HepG2 (cell line): ENCODE measurements at regions not wholly inside any gene's neighbourhood (a gene's known extent, or its start where the extent isn't known, plus 50 kb on each side); places are given as distances from the start of the nearest gene placed in this dataset.

Experiments used
- ATAC-seq: fragments of 200-7000 bp; cut with Tn5 transposase; 3 replicates; pipeline ENCODE4 v1.9.1; 2020; ENCODE audit warnings: mild to moderate bottlenecking, moderate library complexity
- BruUV-seq: library from RNA; stranded (reverse); fragments of 400-500 nt; replicated peaks from 2 replicates; lab custom pipeline; 2021; lab: Mats Ljungman, UMichigan
- CTCF ChIA-PET: fragments of 300-600 bp; formaldehyde crosslinking; extraction: SDS; loops from one replicate; lab custom pipeline; 2021; ENCODE audit warnings: low total read pairs, inconsistent platforms, low intra/inter-chr PET ratio; lab: Yijun Ruan, JAX
- POLR2A ChIA-PET: fragments of 350-600 bp; sonication (Branson Sonifier 250); formaldehyde crosslinking; loops from one replicate; lab custom pipeline; 2020; ENCODE audit warnings: antibody characterized with exemption, inconsistent platforms; lab: Yijun Ruan, JAX
- DNase-seq: peaks from one replicate; pipeline ENCODE4 v3.0.0-alpha.2; 2015; ENCODE audit warnings: low spot score
- FAIRE-seq: peaks from 3 replicates; lab custom pipeline; 2011; peaks lifted over from hg19 to GRCh38; lab: Jason Lieb, UNC
- H2AFZ ChIP-seq: one replicate; pipeline ENCODE4 v1.6.1; 2011; ENCODE audit warnings: low read length, inconsistent platforms
- H3K27ac ChIP-seq: fragments of 300-600 bp; 3 replicates; pipeline ENCODE4 v1.8.0; 2011; ENCODE audit warnings: mixed run types, mild to moderate bottlenecking, mixed read lengths, low read length, inconsistent platforms; ENCODE audit not compliant: insufficient read depth; ENCODE audit errors: extremely low read length
- H3K27me3 ChIP-seq, 2 experiments: fragments of 200-600 bp in 1 of 2; 2 replicates in 1 of 2; 3 replicates in 1 of 2; pipeline versions ENCODE4 v1.6.0 to v1.8.0; 2011; ENCODE audit warnings: low read length in 2 of 2, mild to moderate bottlenecking in 2 of 2, moderate library complexity in 2 of 2, inconsistent platforms in 1 of 2; ENCODE audit not compliant: insufficient read depth in 2 of 2, control insufficient read depth in 1 of 2
- H3K36me3 ChIP-seq, 2 experiments: fragments of 200-600 bp in 1 of 2; replicated peaks in 1 of 2; 2 replicates in 1 of 2; 3 replicates in 1 of 2; pipeline versions ENCODE4 v1.5.1 to v1.8.0; 2011; ENCODE audit warnings: low read length in 2 of 2, inconsistent platforms in 1 of 2; ENCODE audit not compliant: insufficient read depth in 2 of 2, control insufficient read depth in 1 of 2
- H3K4me1 ChIP-seq: 2 replicates; pipeline ENCODE4 v1.5.1; 2012; ENCODE audit warnings: low read length, inconsistent platforms; ENCODE audit not compliant: insufficient read depth
- H3K4me2 ChIP-seq: 2 replicates; pipeline ENCODE4 v1.6.0; 2011; ENCODE audit warnings: low read depth, low read length, inconsistent platforms
- H3K4me3 ChIP-seq, 3 experiments: fragments of 200-600 bp in 1 of 3; sonication (generic), shearing (Covaris generic) in 1 of 3; replicated peaks in 1 of 3; 2 replicates each; pipeline ENCODE4 v1.5.1; 2011 to 2016; ENCODE audit warnings: low read length in 3 of 3, inconsistent platforms in 2 of 3, low read depth in 2 of 3, mild to moderate bottlenecking in 2 of 3, control low read depth in 1 of 3, mixed read lengths in 1 of 3; ENCODE audit not compliant: insufficient read depth in 1 of 3
- H3K79me2 ChIP-seq: one replicate; pipeline ENCODE4 v1.6.1; 2011; ENCODE audit warnings: low read length, inconsistent platforms; ENCODE audit not compliant: insufficient read depth
- H3K9ac ChIP-seq: 2 replicates; pipeline ENCODE4 v1.6.0; 2011; ENCODE audit warnings: mild to moderate bottlenecking, low read depth, low read length, inconsistent platforms; ENCODE audit not compliant: insufficient read depth
- H3K9me3 ChIP-seq: 2 replicates; pipeline ENCODE4 v1.5.1; 2012; ENCODE audit warnings: mild to moderate bottlenecking, low read length
- H4K20me1 ChIP-seq: 2 replicates; pipeline ENCODE4 v1.6.0; 2011; ENCODE audit warnings: inconsistent platforms, mild to moderate bottlenecking, low read length, moderate library complexity; ENCODE audit not compliant: insufficient read depth
- CENPBD1 ChIP-seq: sonication (generic); formaldehyde crosslinking; IDR thresholded peaks from 2 replicates; pipeline ENCODE4 v1.8.0; 2022; ENCODE audit warnings: missing genetic modification reagents, low read depth, mild to moderate bottlenecking, borderline replicate concordance
- CHD2 ChIP-seq: IDR thresholded peaks from 2 replicates; pipeline ENCODE4 v1.6.1; 2011; ENCODE audit warnings: low read depth, low read length, improper control_type of control experiment
- CREM ChIP-seq, 2 experiments: sonication (generic) in 1 of 2; formaldehyde crosslinking in 1 of 2; IDR thresholded peaks; 2 replicates each; pipeline versions ENCODE4 v1.4.0 to v1.6.1; 2016 to 2020; ENCODE audit warnings: antibody characterized with exemption in 1 of 2, mild to moderate bottlenecking in 1 of 2, missing genetic modification reagents in 1 of 2
- CSRNP1 ChIP-seq: sonication (generic); formaldehyde crosslinking; IDR thresholded peaks from 2 replicates; pipeline ENCODE4 v1.8.1; 2023; ENCODE audit warnings: mild to moderate bottlenecking, missing genetic modification reagents
- DR1 ChIP-seq: sonication (generic); formaldehyde crosslinking; IDR thresholded peaks from 2 replicates; pipeline ENCODE4 v1.8.0; 2021; ENCODE audit warnings: mild to moderate bottlenecking, missing genetic modification reagents, inconsistent platforms
- HMGA1 ChIP-seq: sonication (generic); formaldehyde crosslinking; conservative IDR thresholded peaks from 2 replicates; pipeline ENCODE4 v1.4.0; 2020; ENCODE audit warnings: missing genetic modification reagents
- MAFF ChIP-seq: IDR thresholded peaks from 2 replicates; pipeline ENCODE4 v1.6.1; 2011; ENCODE audit warnings: low read depth, low read length, improper control_type of control experiment
- NR0B2 ChIP-seq: sonication (generic); formaldehyde crosslinking; IDR thresholded peaks from 2 replicates; pipeline ENCODE4 v1.4.0; 2020; ENCODE audit warnings: mild to moderate bottlenecking, missing genetic modification reagents
- PRMT3 ChIP-seq: sonication (generic); formaldehyde crosslinking; IDR thresholded peaks from 2 replicates; pipeline ENCODE4 v1.8.1; 2022; ENCODE audit warnings: low read depth, mild to moderate bottlenecking, moderate library complexity, missing genetic modification reagents, borderline replicate concordance
- SRY ChIP-seq: sonication (generic); formaldehyde crosslinking; IDR thresholded peaks from 2 replicates; pipeline ENCODE4 v1.8.0; 2022; ENCODE audit warnings: mild to moderate bottlenecking, missing genetic modification reagents
- ZBTB49 ChIP-seq: sonication (generic); formaldehyde crosslinking; IDR thresholded peaks from 2 replicates; pipeline ENCODE4 v1.4.0; 2020; ENCODE audit warnings: missing genetic modification reagents, borderline replicate concordance
- ZNF225 ChIP-seq: sonication (generic); formaldehyde crosslinking; IDR thresholded peaks from 2 replicates; pipeline ENCODE4 v1.4.0; 2020; ENCODE audit warnings: mild to moderate bottlenecking, missing genetic modification reagents
- ZNF253 ChIP-seq: sonication (generic); formaldehyde crosslinking; IDR thresholded peaks from 2 replicates; pipeline ENCODE4 v1.8.0; 2022; ENCODE audit warnings: mild to moderate bottlenecking, missing genetic modification reagents, borderline replicate concordance
- ZNF30 ChIP-seq: sonication (generic); formaldehyde crosslinking; IDR thresholded peaks from 2 replicates; pipeline ENCODE4 v1.5.0; 2020; ENCODE audit warnings: mild to moderate bottlenecking, missing genetic modification reagents
- ZNF326 ChIP-seq: sonication (generic); formaldehyde crosslinking; IDR thresholded peaks from 2 replicates; pipeline ENCODE4 v1.4.0; 2020; ENCODE audit warnings: missing genetic modification reagents, borderline replicate concordance
- ZNF451 ChIP-seq: sonication (generic); formaldehyde crosslinking; IDR thresholded peaks from 2 replicates; pipeline ENCODE4 v1.5.0; 2020; ENCODE audit warnings: mild to moderate bottlenecking, missing genetic modification reagents
- ZNF510 ChIP-seq: sonication (generic); formaldehyde crosslinking; IDR thresholded peaks from 2 replicates; pipeline ENCODE4 v1.4.0; 2020; ENCODE audit warnings: low read depth, mild to moderate bottlenecking, missing genetic modification reagents
- ZNF83 ChIP-seq: sonication (generic); formaldehyde crosslinking; IDR thresholded peaks from 2 replicates; pipeline ENCODE4 v1.4.0; 2020; ENCODE audit warnings: missing genetic modification reagents, mild to moderate bottlenecking, borderline replicate concordance
- WGBS: methylation state at CpG from one replicate; pipeline ENCODE4 v1.1.6; 2017; ENCODE audit warnings: low lambda C conversion rate; 5-methylcytosine and 5-hydroxymethylcytosine counted together
- in situ Hi-C: cut with HindIII; loops from 2 replicates; pipeline ENCODE4 v1.10.0; 2017; ENCODE audit warnings: low pct_unique_long_range_greater_than_20kb; ENCODE audit not compliant: extremely low pct_ligation_motif_present
- intact Hi-C: fragments of 100-400 bp; cut with micrococcal nuclease; formaldehyde crosslinking; loops from one replicate; pipeline ENCODE4 v1.10.0; 2022; ENCODE audit not compliant: unreplicated experiment
- TF ChIP-seq, protein P1 (sequence below): sonication (generic); formaldehyde crosslinking; IDR thresholded peaks from 2 replicates; pipeline ENCODE4 v1.5.0; 2020; ENCODE audit warnings: missing genetic modification reagents, mild to moderate bottlenecking, borderline replicate concordance

- no peak overlapping the region for H3K4me2 ChIP-seq
- no peaks in the 10 kb centered on the region for H4K20me1 ChIP-seq
- in situ Hi-C loops (no loop called here), intact Hi-C loops (no loop called here)
- H3K4me3 ChIP-seq = no peak overlapping the region
- DNase-seq (no peak), FAIRE-seq (no peak), ATAC-seq (no peak)
- 2% methylated on average over 2 of the region's 2 CpGs for WGBS
- no peak overlapping the region for H2AFZ ChIP-seq
- ChIA-PET CTCF (no interaction called here), POLR2A (no interaction called here)
- H3K9me3 ChIP-seq = peaks cover 70% of the 10 kb centered on the region
- H3K4me1 ChIP-seq = no peaks in the 10 kb centered on the region
- H3K27me3 ChIP-seq = no peaks in the 10 kb centered on the region
- no TSS peak for BruUV-seq
- no peaks in the 10 kb centered on the region for H3K36me3 ChIP-seq
- no peak overlapping the region for H3K27ac ChIP-seq
- no peak overlapping the region for H3K9ac ChIP-seq
- no peaks in the 10 kb centered on the region for H3K79me2 ChIP-seq
- TF ChIP-seq CENPBD1 (CRISPR knock-in tag) = no peak
- TF ChIP-seq PRMT3 (CRISPR knock-in tag) = no peak
- TF ChIP-seq, protein P1, sequence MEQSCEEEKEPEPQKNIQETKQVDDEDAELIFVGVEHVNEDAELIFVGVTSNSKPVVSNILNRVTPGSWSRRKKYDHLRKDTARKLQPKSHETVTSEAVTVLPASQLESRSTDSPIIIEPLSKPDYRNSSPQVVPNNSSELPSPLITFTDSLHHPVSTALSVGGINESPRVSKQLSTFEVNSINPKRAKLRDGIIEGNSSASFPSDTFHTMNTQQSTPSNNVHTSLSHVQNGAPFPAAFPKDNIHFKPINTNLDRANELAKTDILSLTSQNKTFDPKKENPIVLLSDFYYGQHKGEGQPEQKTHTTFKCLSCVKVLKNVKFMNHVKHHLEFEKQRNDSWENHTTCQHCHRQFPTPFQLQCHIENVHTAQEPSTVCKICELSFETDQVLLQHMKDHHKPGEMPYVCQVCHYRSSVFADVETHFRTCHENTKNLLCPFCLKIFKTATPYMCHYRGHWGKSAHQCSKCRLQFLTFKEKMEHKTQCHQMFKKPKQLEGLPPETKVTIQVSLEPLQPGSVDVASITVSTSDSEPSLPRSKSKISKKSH (CRISPR knock-in tag) = no peak
- TF ChIP-seq ZNF510 = no peak
- no peak for TF ChIP-seq NR0B2 (CRISPR knock-in tag)
- TF ChIP-seq ZNF83 (CRISPR knock-in tag) = no peak
- no peak for TF ChIP-seq ZNF225 (CRISPR knock-in tag)
- no peak for TF ChIP-seq ZNF451 (CRISPR knock-in tag)
- TF ChIP-seq MAFF = no peak
- no peak for TF ChIP-seq ZBTB49 (CRISPR knock-in tag)
- no peak for TF ChIP-seq DR1 (CRISPR knock-in tag)
- no peak for TF ChIP-seq HMGA1 (CRISPR knock-in tag)
- no peak for TF ChIP-seq CSRNP1 (CRISPR knock-in tag)
- no peak for TF ChIP-seq SRY (CRISPR knock-in tag)
- no peak for TF ChIP-seq CHD2
- no peak for TF ChIP-seq ZNF326 (CRISPR knock-in tag)
- TF ChIP-seq ZNF30 (CRISPR knock-in tag) = no peak
- no peak for TF ChIP-seq ZNF253 (CRISPR knock-in tag)
- TF ChIP-seq CREM (IDR thresholded peaks at IDR 0.05) = no peak
- TF ChIP-seq CREM (CRISPR knock-in tag; IDR thresholded peaks at IDR 0.05) = no peak
Measured at GRCh38 chr4:95674521-95674981, 125.8 kb upstream of the UNC5C start.
